NCI-H460 (cell line): ENCODE measurements at regions not wholly inside any gene's neighbourhood (a gene's known extent, or its start where the extent isn't known, plus 50 kb on each side); places are given as distances from the start of the nearest gene placed in this dataset.
A peak's percentile ranks its signal among the peaks of the same experiment; 100 is the strongest.
"Not testable (repeated sequence)": the region's sequence is repeated elsewhere in the genome, so short reads cannot be mapped to it uniquely, and the experiment has no call there.

Experiments
- DNase-seq: peaks from one replicate; pipeline ENCODE4 v3.0.0-alpha.2; 2016; ENCODE audit warnings: low read depth; ENCODE audit errors: extremely low read depth

DNA sequence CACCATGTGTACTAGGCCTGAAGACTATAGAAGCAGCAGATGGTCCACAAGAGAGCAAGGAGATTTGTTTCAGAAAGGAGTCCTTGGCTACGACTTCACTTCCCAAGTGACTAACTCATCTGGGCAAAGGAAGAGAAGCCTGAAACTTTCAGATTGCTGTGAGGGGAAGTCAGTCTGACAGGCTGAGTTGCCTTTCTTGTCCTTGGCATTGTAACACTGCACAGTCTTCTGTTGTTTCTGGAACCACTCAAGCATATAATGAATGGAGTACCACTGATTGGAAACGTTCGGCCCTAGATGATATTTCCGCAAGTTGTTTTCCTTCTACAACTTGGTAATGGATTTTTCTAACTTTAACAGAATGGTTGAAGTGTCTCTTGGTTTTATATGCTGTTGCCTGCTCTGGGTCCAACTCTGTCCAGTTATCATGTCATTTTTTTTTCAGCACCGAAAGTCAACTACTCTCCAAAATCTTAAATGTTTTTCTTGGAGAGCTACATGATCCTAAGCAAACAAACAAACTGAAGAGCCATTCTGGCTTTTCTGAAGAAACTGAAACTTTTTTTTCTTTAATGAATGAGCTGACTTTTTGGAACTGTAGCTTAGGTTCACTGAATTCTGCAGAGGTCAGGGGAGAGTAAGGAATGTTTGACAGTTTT, 685.7 kb downstream of the MECOM start:
- no peak for DNase-seq

DNA sequence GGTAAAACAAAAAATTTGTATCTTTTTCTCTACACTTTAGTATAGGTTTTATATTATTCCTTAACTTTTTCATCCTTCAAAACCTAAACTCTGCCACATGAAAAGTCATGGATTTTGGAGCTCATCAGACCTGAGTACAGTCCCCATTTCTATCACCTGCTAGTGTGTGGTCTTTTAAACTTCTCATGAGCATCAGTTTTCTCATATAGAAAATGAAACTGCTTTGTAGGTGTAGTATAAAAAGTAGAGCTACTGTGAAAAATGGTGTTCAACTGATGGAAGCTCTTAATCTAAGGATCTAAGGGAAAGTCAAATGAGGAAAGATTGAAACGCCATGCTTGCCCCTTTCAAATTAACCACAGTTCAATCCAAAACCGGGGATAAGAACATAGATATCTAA, 686.5 kb downstream of the MECOM start:
- DNase-seq: no peak

DNA sequence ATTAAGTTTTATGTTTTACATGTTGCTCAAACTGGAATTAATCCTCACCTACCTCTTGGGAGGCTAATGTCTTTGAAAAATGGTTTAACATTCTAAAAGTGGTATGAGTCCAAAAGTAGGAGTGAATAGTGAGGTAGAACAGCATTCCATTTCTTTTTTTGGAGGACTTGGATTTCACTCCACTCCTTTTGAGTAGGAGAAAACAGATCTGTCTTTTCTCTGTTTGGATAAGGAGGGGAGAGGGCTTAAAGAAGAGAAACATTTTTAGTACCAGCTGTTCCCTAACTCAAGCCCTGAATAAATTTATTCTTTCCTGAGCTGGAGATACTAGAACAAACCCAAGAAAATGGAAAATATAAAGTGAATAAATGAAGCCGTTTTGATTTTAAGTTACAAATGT, 687.9 kb downstream of the MECOM start:
- DNase-seq: no peak

- no peak for DNase-seq
These were observed 688.7 kb downstream of the MECOM start for GRCh38 chr3:168974617-168975403.

DNA sequence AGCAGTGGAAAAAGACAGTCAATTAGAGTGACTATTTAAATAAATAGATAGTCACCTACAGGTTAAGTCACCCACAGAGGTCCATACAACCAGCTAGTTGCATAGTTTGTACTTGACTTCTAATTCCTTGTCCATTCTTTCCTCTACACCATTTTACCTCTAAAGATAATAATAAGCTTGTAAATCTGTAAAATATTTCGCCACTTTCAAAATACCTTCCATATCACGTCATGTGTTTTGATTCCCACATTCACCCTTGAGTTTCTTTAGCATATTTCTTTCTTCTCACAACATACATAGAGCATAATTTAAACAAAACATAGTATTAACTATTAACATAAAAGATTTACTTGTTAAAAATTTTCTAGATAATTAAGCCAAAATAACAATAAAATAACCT, 689.6 kb downstream of the MECOM start:
- no peak for DNase-seq

DNA sequence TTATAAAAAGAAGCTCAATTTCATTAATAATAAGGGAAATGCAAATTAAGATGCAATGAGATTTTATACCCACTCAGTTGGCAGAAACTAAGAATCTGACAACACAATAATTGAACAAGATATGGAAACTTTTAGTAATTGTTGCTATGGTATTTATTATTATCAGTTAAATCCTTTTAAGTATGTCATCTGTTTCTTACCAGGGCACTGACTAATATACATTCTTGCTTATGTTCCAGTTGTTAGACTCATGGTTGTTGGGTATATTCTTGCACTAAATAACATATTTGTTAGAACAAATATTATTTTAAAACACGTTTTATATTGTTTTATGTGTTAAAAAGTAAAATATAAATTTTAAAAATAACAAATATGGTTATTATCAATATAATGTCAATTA, 690.3 kb downstream of the MECOM start:
- no peak for DNase-seq

DNA sequence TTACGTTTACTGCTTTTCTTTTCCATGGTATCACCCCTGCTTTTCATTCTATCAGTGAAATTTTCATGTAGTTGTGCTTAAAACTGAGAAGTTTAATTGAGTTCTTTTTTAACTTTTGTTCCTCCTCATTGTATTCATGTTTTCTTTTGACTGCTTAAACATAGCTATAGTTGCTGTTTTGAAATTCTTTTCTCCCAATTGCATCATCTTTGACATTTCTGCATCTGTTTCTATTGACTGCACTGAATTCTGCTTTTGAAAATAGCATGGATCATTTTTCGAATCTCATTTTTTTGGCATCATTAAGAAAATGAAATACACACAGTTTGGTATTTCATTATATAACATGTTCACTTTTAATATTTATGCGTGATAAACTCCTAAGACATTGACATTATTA, 694.9 kb downstream of the MECOM start:
- DNase-seq: no peak

DNA sequence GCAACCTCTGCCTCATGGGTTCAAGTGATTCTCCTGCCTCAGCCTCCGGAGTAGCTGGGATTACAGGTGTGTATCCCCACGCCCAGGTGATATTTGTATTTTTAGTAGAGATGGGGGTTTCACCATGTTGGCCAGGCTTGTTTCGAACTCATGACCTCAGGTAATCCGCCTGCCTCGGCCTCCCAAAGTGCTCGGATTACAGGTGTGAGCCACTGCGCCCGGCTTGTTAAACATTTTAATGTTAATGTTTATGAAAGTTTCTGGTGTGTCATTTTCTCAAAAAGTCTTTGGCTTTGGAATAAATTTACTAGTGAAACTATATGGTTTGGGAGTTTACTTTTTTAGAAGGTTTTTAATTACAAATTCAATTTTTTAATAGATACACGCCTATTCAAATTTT, 698.8 kb downstream of the MECOM start:
- DNase-seq: no peak

DNA sequence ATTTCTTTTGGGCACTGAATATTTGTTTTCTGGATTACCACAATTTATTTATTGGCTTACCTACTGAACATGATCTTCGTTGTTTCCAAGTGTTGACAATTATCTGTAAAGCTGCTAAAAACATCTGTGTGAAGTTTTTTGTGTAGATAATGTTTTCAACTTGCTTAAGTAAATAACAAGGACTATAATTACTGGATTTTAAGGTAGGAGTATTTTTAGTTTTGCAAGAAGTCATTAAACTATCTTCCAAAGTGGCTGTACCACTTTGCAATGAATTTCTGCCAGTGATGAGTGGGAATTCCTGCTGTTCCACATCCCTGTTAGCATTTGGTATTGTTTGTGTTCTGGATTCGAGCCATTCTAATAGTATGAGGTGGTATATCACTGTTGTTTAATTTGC, 702.2 kb downstream of the MECOM start:
- no peak for DNase-seq

DNA sequence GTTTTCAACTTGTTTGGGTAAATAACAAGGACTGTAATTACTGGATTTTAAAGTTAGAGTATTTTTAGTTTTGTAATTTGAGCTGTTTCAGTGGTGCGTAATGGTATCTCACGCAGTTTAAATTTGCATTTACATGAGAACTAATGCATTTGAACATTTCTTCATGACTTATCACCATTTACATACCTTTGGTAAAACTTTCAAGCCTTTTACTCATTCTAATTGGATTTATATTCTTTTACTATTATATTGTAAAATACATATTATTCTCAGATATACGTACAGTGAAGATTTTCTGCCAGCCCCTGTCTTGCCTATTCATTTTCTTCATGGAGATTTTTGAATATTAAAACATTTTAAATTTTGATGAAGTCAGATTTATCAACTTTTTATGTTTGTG, 703.8 kb downstream of the MECOM start:
- no peak for DNase-seq

- no peak for DNase-seq
These were observed 705.0 kb downstream of the MECOM start for GRCh38 chr3:168958466-168958865.

DNA sequence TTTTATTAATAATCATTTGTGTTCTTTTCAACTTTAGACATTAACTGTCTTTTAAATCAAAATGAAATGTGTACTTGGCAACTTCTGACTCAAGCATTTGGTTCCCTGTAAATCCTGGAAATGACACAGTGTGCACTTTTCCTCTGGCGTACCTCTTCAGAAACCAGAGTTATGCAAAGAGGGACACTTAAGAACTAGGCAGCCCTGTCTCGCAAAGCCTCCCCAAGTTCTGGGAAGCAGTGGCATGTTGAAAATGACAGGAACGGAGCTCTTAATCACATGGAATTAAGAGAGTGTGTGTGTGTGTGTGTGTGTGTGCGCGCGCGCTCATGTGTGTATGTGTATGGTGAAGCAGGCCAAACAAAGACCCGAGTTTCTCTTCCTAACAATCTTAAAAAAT, 707.4 kb downstream of the MECOM start:
- DNase-seq: no peak

- DNase-seq: peak; percentile 12
These were observed 711.0 kb downstream of the MECOM start for GRCh38 chr3:168952551-168952950.

- DNase-seq: no peak
These were observed 711.6 kb downstream of the MECOM start for GRCh38 chr3:168951884-168952283.

DNA sequence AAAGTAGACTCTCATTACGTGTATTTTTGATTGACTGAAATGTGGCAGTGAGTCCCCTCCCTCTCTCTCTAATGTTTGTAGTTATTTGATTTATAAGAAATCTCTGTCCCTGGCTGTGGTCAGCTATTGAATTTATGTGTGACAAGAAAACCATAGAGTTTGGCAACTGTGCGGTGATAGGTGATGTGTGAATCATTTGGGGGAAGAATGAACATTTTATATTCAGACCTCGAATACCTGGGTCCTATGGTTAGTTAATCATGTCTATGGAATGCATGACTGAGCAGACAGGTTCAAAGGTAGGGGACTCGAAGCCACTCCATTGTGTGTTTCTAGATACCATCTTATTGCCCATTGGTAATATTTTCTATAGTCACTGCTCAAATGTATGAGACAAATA, 712.1 kb downstream of the MECOM start:
- DNase-seq: no peak

DNA sequence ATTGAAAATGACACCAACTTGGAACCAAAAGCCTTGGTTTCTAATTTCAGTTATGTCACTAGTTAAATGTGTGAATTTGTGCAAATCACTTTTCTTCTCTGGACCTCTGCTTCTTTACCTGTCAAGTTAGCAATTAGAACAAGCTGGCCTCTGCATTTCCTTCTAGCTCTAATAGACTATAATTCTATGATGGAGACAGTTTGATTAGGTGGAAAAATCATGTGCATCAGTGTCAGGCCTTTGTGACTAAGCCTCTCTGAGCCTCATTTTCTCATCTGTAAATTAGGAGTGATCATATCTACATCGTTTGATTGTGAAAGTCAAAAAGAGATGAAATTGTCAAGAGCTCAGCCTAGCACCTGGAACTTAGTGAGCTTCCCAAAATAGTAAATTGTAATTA, 712.9 kb downstream of the MECOM start:
- no peak for DNase-seq

DNA sequence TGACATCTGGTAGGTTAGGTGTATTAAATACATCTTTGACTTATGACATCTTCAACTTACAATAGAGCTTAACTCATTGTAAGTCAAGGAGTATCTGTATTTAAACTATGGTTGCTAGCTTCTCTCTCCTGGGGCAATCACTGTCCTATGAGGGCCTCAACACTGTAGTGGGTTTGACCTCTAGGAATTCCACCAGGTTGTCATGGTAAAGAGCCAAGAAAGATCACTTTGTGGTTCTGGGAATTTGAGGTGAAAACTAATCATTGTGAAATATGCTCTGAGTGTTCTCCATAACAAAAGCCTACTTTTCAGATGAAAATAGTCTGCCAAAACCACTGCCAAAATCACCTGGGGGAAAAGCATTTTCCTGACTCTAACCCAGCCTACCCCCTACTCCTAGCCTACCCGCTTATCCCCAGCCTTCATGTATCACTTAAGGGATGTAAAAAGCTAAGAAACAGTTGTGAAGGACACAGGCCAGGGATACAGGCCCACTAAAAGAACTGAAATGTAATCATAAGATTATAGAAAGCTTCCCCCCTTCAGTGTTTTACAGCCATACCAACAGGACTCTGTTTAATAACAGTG, 723.8 kb downstream of the MECOM start:
- DNase-seq: no peak

DNA sequence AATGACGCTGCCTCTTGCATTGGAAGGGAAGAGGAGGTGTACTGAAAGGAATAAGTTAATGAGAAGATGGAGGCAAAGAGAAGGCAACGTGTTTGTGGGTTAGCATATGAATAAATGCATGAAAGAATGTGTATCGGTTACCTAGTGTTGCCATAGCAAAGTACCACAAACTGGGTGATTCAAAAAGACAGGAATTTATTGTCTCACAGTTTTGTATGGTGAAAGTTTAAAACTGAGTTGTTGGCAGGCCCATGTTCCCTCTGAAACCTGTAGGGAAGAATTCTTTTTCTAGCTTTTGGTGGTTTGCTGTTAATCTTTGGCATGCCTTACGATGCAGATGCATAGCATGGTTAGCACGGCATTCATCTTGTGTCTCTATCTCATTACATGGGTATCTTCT, 729.9 kb downstream of the MECOM start:
- DNase-seq: no peak

DNA sequence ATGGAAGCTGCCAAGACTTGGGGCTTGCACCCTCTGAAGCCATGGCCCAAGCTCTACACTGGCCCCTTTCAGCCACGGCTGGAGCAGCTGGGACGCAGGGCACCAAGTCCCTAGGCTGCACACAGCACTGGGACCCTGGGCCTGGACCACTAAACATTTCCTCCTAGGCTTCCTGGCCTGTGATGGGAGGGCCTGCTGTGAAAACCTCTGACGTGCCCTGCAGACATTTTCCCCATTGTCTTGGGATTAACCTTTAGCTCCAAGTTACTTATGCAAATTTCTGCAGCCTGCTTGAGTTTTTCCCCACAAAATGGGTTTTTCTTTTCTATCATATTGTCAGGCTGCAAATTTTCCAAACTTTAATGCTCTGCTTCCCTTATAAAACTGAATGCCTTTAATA, 733.5 kb downstream of the MECOM start:
- DNase-seq: not testable (repeated sequence)

GRCh38 chr3:168926426-168926825, 737.1 kb downstream of the MECOM start:
- no peak for DNase-seq

GRCh38 chr3:168925568-168925967, 737.9 kb downstream of the MECOM start:
- no peak for DNase-seq

DNA sequence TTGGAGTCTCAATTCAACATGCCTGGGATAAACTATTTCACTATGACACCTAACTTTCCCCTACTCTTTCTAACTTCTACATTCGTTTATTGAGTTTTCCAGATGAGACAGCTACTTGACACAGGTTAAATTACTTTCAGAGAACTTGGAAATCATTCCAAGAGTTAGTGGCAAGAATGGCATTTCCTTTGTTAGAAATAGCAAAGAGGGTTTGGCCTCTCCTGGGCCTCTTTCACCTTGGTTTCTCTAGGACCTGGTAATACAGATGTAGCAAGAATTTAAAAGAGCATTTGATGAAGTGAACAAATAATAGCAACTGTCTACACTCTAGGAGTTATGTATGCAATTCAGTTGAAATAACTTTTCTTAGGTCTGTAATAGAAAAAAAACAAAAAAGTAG, 748.9 kb downstream of the MECOM start:
- no peak for DNase-seq
